AG10803 (cell line): ENCODE measurements at regions not wholly inside any gene's neighbourhood (a gene's known extent, or its start where the extent isn't known, plus 50 kb on each side); places are given as distances from the start of the nearest gene placed in this dataset.
"Not testable (repeated sequence)": the region's sequence is repeated elsewhere in the genome, so short reads cannot be mapped to it uniquely, and the experiment has no call there.

Experiments used
- DNase-seq: peaks from one replicate; pipeline ENCODE4 v3.0.0; 2010; ENCODE audit warnings: low read depth
- H3K4me3 ChIP-seq: 2 replicates; pipeline ENCODE4 v1.5.1; 2011; ENCODE audit warnings: mild to moderate bottlenecking, low read length, control low read depth
- CTCF ChIP-seq: conservative IDR thresholded peaks from 2 replicates; pipeline ENCODE4 v1.5.1; 2011; ENCODE audit warnings: mild to moderate bottlenecking, low read length, control low read depth, inconsistent platforms

- not testable (repeated sequence) for H3K4me3 ChIP-seq, DNase-seq
Measured at GRCh38 chr2:113386780-113387433, 50.6 kb upstream of the ZNG1B start.

GRCh38 chr2:113379621-113380020 lies 57.9 kb upstream of the ZNG1B start:
- DNase-seq, H3K4me3 ChIP-seq: not testable (repeated sequence)

GRCh38 chr2:113376913-113377445 lies 60.5 kb upstream of the ZNG1B start:
- DNase-seq: no peak
- TF ChIP-seq CTCF: no peak
- H3K4me3 ChIP-seq: no peak overlapping the region

- no peak for TF ChIP-seq CTCF
- DNase-seq: no peak
- H3K4me3 ChIP-seq: no peak overlapping the region
Measured at GRCh38 chr2:113376253-113376912, 61.1 kb upstream of the ZNG1B start.

GRCh38 chr2:113374857-113375256 lies 62.6 kb upstream of the ZNG1B start:
- H3K4me3 ChIP-seq, DNase-seq: not testable (repeated sequence)

GRCh38 chr2:113372258-113372834 lies 65.1 kb upstream of the ZNG1B start:
- not testable (repeated sequence) for H3K4me3 ChIP-seq

GRCh38 chr2:113370478-113371091 lies 66.9 kb upstream of the ZNG1B start:
- no peak overlapping the region for H3K4me3 ChIP-seq
- TF ChIP-seq CTCF: peak; percentile 78
- peak; percentile 70 for DNase-seq

More at GRCh38 chr2:113372258-113372834, 65.1 kb upstream of the ZNG1B start:
- DNase-seq: not testable (repeated sequence)

GRCh38 chr2:113370030-113370429 lies 67.5 kb upstream of the ZNG1B start:
- no peak overlapping the region for H3K4me3 ChIP-seq
- DNase-seq: no peak
- TF ChIP-seq CTCF: no peak

GRCh38 chr2:113368581-113368980 lies 68.9 kb upstream of the ZNG1B start:
- not testable (repeated sequence) for H3K4me3 ChIP-seq, DNase-seq

- not testable (repeated sequence) for H3K4me3 ChIP-seq
- peak; percentile 30 for DNase-seq
Measured at GRCh38 chr2:113366821-113367220, 70.7 kb upstream of the ZNG1B start.

GRCh38 chr2:113365791-113366190 lies 71.7 kb upstream of the ZNG1B start:
- DNase-seq, H3K4me3 ChIP-seq: not testable (repeated sequence)

GRCh38 chr2:113365290-113365689 lies 72.2 kb upstream of the ZNG1B start:
- DNase-seq, H3K4me3 ChIP-seq: not testable (repeated sequence)
